ENCODE measurements at regions not wholly inside any gene's neighbourhood (a gene's known extent, or its start where the extent isn't known, plus 50 kb on each side); places are given as distances from the start of the nearest gene placed in this dataset.

DNA sequence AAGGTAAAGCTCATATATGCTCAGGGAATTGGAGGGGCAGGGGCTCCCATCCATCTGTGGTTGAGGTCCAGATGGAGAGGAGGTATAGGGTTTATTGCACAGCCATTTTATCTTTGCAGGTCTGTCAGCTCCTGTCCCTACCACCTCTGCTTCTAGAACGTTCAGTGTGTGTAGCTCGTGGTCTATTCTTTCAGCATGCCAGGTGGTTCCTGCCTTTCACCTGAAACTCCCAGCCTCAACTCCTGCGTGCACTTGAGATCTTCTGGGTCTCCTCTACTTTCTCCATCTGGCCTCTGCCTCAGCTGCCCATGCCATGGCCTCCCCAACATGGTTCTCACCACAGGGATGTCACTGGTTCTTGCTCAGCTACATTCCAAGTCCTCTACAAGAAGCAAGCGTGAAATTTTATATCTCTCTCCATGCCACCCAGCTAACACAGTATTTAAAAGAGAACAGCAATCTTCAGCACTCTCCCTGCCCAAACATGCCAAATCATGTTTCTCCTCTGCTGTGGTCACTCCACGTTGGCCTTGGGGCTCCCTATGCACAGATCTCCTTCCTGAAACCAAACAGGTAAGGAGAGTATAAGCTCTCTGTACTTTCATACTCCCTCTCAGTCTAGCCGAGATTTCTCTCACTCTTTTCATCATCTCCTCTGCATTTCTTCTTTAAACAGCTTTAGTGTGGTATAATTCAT lies 157.8 kb upstream of the TRPC6 start:
- H3K27me3 ChIP-seq (ENCODE audit: insufficient read depth, low read length): no peaks in the 10 kb centered on the region
- H3K4me3 ChIP-seq (ENCODE audit: low read length): no peak overlapping the region
- H3K4me1 ChIP-seq (ENCODE audit: insufficient read depth, low read length): no peaks in the 10 kb centered on the region
- no peaks in the 10 kb centered on the region for H3K9me3 ChIP-seq (ENCODE audit: insufficient read depth, low read depth, low read length)
- H3K9ac ChIP-seq (ENCODE audit: low read depth, low read length): no peak overlapping the region
- no peak overlapping the region for H3K27ac ChIP-seq (ENCODE audit: low read length)
- no peaks in the 10 kb centered on the region for H3K36me3 ChIP-seq (ENCODE audit: insufficient read depth, low read depth, low read length)

DNA sequence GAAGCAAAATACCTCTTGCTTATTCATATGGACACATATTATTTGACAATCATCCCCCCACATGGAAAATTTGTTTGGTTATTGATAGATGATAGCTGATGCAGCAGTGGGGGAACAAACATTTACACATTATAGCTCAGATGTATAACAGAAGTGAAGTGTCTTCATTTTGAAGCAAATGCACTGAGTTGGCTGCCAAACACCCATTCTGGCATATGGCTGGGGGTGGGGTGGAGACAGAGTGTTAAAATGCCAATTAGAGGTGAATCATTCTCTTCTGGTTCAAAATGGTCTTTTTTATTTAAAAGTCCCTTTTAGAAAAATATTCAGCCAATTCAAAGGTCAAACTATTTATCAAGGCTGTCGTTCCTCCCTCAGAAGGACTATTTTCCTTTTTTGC lies 157.3 kb upstream of the TRPC6 start:
- H3K4me1 ChIP-seq (ENCODE audit: insufficient read depth, low read length): no peaks in the 10 kb centered on the region
- no peak overlapping the region for H3K4me3 ChIP-seq (ENCODE audit: low read length)
- H3K36me3 ChIP-seq (ENCODE audit: insufficient read depth, low read depth, low read length): no peaks in the 10 kb centered on the region
- H3K9me3 ChIP-seq (ENCODE audit: insufficient read depth, low read depth, low read length): no peaks in the 10 kb centered on the region
- H3K27me3 ChIP-seq (ENCODE audit: insufficient read depth, low read length): no peaks in the 10 kb centered on the region
- H3K9ac ChIP-seq (ENCODE audit: low read depth, low read length): no peak overlapping the region
- H3K27ac ChIP-seq (ENCODE audit: low read length): no peak overlapping the region

DNA sequence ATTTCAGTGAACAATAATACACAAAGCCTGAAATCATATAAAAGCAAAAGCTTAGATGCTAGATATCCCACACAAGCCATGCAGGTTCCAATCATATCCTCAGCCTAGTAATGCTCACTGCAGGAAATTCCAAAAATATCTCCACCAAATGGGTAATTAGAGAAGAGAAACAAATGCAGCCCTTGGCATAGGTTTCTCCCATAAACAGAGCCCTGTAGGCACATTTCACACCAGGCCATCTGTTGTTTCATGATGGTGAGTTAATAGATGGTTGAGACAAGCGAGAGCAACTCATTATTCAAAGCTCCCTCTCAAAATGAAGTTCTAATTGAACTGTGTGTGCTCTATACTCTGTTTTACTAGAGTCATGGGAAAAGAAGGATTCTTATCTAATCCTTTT lies 154.6 kb upstream of the TRPC6 start:
- H3K27ac ChIP-seq (ENCODE audit: low read length): no peak overlapping the region
- no peaks in the 10 kb centered on the region for H3K4me1 ChIP-seq (ENCODE audit: insufficient read depth, low read length)
- H3K9me3 ChIP-seq (ENCODE audit: insufficient read depth, low read depth, low read length): no peaks in the 10 kb centered on the region
- no peak overlapping the region for H3K9ac ChIP-seq (ENCODE audit: low read depth, low read length)
- H3K4me3 ChIP-seq (ENCODE audit: low read length): no peak overlapping the region
- no peaks in the 10 kb centered on the region for H3K36me3 ChIP-seq (ENCODE audit: insufficient read depth, low read depth, low read length)
- no peaks in the 10 kb centered on the region for H3K27me3 ChIP-seq (ENCODE audit: insufficient read depth, low read length)

DNA sequence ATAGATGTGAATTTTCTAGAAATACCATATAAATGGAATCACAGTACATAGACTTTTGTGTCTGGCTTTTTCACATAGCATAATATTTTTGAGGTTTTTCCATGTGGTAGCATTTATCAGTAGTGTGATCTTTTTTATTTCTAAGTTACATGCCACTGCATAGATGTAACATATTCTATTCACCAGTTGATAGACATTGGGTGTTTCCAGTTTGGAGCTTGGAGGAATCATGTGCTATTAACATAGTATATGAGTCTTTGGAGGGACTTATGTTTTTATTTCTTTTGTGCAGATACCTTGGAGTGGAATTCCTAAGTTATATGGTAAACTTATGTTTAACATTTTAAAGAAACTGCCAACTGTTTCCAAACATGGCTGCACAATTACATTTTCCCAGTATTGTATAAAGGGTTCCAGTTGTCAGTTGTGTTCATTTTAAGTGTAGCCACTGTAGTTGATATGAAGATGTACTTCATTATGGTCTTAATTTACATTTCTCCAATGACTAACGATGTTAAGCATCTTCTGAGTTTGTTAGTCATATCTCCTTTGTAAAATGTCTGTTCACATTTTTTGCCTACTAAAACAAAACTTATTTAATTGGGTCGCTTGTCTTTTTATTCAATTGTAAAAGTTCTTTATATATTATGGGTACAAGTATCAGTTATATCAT lies 145.7 kb upstream of the TRPC6 start:
- no peak overlapping the region for H3K4me3 ChIP-seq (ENCODE audit: low read length)

DNA sequence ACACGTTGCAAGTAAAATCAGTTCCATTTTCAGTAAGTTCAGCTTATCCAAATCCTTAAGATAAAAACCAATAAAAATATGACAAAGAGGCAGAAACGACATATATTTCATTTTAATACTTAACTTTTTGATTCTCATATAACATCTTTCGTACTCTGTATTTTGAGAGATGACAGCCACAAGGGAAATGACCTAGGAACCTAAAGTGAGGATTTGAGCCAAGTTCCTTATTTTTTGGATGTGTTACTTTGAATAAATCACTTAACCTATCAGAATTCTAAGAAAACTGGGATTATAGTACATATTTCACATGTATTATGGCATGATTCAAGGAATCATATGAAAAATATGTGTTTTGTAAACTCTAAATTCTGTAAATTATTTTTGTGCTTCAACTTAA lies 143.6 kb upstream of the TRPC6 start:
- no peak overlapping the region for H3K4me3 ChIP-seq (ENCODE audit: low read length)
- H3K4me1 ChIP-seq (ENCODE audit: insufficient read depth, low read length): no peaks in the 10 kb centered on the region
- H3K9ac ChIP-seq (ENCODE audit: low read depth, low read length): no peak overlapping the region
- H3K36me3 ChIP-seq (ENCODE audit: insufficient read depth, low read depth, low read length): no peaks in the 10 kb centered on the region
- H3K9me3 ChIP-seq (ENCODE audit: insufficient read depth, low read depth, low read length): no peaks in the 10 kb centered on the region
- no peaks in the 10 kb centered on the region for H3K27me3 ChIP-seq (ENCODE audit: insufficient read depth, low read length)
- H3K27ac ChIP-seq (ENCODE audit: low read length): no peak overlapping the region

More for the DNA sequence above, 145.7 kb upstream of the TRPC6 start:
- Histone ChIP-seq H3K27me3 (ENCODE audit: insufficient read depth, low read length) (no peaks in the 10 kb centered on the region), H3K4me1 (ENCODE audit: insufficient read depth, low read length) (no peaks in the 10 kb centered on the region), H3K9ac (ENCODE audit: low read depth, low read length) (no peak overlapping the region), H3K36me3 (ENCODE audit: insufficient read depth, low read depth, low read length) (no peaks in the 10 kb centered on the region), H3K9me3 (ENCODE audit: insufficient read depth, low read depth, low read length) (no peaks in the 10 kb centered on the region), H3K27ac (ENCODE audit: low read length) (no peak overlapping the region)

DNA sequence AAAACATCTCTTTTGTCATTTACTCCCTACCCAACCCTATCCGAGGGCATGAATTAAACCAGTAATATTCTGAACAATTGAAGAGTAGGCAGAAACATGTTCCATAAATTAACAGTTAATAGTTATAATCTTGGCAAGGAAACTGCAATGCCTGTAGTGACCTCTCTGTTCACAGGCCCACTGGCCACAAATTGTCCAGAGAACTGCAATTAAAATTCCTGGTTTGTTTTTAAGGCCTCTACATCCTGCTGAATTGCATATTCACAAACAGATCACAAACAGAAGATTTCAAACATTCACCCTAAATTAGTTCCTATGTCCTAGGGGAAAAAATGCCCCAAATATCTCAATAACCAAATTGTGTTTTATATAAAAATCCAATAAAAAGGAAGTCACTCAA lies 143.2 kb upstream of the TRPC6 start:
- Histone ChIP-seq H3K4me1 (ENCODE audit: insufficient read depth, low read length) (no peaks in the 10 kb centered on the region), H3K9me3 (ENCODE audit: insufficient read depth, low read depth, low read length) (no peaks in the 10 kb centered on the region), H3K27me3 (ENCODE audit: insufficient read depth, low read length) (no peaks in the 10 kb centered on the region), H3K27ac (ENCODE audit: low read length) (no peak overlapping the region), H3K36me3 (ENCODE audit: insufficient read depth, low read depth, low read length) (no peaks in the 10 kb centered on the region), H3K4me3 (ENCODE audit: low read length) (no peak overlapping the region), H3K9ac (ENCODE audit: low read depth, low read length) (no peak overlapping the region)

DNA sequence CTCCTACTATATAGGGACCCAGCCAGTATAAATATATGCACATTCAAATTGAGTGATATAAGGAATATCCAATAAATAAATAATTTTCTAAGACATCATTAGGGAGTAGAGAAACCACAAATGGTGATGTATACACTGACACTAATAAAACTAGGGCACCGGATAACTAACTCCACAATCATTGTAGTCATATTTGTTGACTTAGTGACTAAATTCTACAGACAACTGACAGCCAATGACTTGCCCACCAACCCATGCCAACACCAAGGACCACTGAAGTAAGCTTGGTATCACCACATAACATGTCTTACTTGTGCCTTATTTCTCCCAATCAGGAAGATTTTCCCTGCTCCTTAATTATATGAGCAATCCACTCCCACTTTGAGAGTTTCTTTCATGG lies 139.6 kb upstream of the TRPC6 start:
- Histone ChIP-seq H3K27ac (ENCODE audit: low read length) (no peak overlapping the region), H3K9ac (ENCODE audit: low read depth, low read length) (no peak overlapping the region), H3K4me3 (ENCODE audit: low read length) (no peak overlapping the region), H3K4me1 (ENCODE audit: insufficient read depth, low read length) (no peaks in the 10 kb centered on the region), H3K9me3 (ENCODE audit: insufficient read depth, low read depth, low read length) (no peaks in the 10 kb centered on the region), H3K27me3 (ENCODE audit: insufficient read depth, low read length) (no peaks in the 10 kb centered on the region), H3K36me3 (ENCODE audit: insufficient read depth, low read depth, low read length) (no peaks in the 10 kb centered on the region)

DNA sequence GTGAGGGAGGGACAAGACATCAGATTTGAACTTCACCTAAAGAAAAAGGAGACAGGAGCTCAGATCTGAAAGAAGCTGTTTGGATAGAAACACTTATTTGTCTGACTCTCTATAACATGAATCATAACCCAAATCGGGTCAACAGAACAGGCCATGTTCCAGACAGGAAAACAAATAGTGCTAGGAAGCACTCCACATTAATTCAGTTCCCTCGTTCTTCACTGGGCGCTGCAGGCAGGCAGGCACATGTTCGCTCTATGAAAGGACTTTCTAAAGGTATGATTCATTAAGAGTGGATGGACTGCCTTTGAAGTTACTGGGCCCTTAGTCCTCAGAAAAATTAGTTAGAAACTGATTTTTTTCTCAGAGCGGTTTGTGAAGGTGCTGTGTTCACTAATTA lies 137.5 kb upstream of the TRPC6 start:
- no peak overlapping the region for H3K27ac ChIP-seq (ENCODE audit: low read length)
- H3K9me3 ChIP-seq (ENCODE audit: insufficient read depth, low read depth, low read length): no peaks in the 10 kb centered on the region
- no peaks in the 10 kb centered on the region for H3K27me3 ChIP-seq (ENCODE audit: insufficient read depth, low read length)
- H3K4me1 ChIP-seq (ENCODE audit: insufficient read depth, low read length): no peaks in the 10 kb centered on the region
- no peak overlapping the region for H3K4me3 ChIP-seq (ENCODE audit: low read length)
- H3K9ac ChIP-seq (ENCODE audit: low read depth, low read length): no peak overlapping the region
- H3K36me3 ChIP-seq (ENCODE audit: insufficient read depth, low read depth, low read length): no peaks in the 10 kb centered on the region

DNA sequence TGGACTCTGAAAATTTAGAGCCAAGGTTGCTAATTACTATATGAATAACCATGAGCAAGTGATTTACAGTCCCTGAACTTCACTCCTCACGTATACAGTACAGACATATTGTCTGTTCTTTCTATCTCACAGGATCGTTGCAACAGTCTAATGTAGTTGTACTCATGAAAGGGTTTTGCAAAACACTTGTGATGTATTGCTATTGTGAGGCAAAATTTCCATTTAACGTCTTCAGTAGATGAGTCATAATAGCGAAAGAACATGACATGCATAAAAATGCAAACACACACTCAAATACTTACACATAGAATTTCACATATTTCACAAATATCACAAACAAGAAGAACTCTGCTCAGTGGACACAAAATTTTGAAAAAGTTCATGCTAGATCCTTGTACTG lies 134.6 kb upstream of the TRPC6 start:
- Histone ChIP-seq H3K36me3 (ENCODE audit: insufficient read depth, low read depth, low read length) (no peaks in the 10 kb centered on the region), H3K27ac (ENCODE audit: low read length) (no peak overlapping the region), H3K9ac (ENCODE audit: low read depth, low read length) (no peak overlapping the region), H3K4me1 (ENCODE audit: insufficient read depth, low read length) (no peaks in the 10 kb centered on the region), H3K9me3 (ENCODE audit: insufficient read depth, low read depth, low read length) (no peaks in the 10 kb centered on the region), H3K4me3 (ENCODE audit: low read length) (no peak overlapping the region), H3K27me3 (ENCODE audit: insufficient read depth, low read length) (no peaks in the 10 kb centered on the region)

DNA sequence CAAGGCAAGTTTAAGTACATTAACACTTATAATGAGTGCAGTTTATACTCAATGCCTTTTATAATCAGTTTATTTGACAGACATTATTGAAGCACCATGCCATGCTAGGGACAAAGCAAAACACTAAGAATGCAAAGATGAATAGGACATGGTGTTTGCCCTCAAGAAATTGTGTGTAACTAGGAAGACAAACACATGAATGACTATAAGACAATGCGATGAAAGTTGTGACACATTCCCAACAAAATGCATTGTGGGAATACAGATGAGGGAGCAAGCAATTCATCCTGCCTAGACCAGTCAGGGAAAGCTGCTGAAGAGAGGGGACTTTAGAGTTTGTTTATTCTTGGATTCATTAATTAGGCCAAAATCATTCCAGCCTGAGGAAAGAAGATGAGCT lies 133.8 kb upstream of the TRPC6 start:
- H3K4me3 ChIP-seq (ENCODE audit: low read length): no peak overlapping the region
- no peaks in the 10 kb centered on the region for H3K9me3 ChIP-seq (ENCODE audit: insufficient read depth, low read depth, low read length)
- no peak overlapping the region for H3K27ac ChIP-seq (ENCODE audit: low read length)
- no peaks in the 10 kb centered on the region for H3K27me3 ChIP-seq (ENCODE audit: insufficient read depth, low read length)
- H3K9ac ChIP-seq (ENCODE audit: low read depth, low read length): no peak overlapping the region
- no peaks in the 10 kb centered on the region for H3K36me3 ChIP-seq (ENCODE audit: insufficient read depth, low read depth, low read length)
- H3K4me1 ChIP-seq (ENCODE audit: insufficient read depth, low read length): no peaks in the 10 kb centered on the region

DNA sequence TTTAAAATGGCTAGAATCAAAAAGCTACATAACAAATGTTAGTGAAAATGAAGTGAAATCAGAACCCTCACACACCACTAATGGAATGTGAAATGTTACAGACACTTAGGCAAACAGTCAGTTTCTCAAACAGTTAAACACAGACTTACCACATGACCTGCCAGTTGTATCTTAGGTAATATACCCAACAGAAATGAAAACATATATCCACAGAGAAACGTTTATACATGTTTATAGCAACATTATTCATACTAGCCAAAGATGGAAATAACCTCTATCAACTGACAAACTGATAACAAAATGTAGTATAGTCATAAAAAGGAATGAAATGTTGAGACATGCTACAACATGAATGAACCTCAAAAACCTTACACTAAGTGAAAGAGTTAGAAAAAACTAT lies 131.5 kb upstream of the TRPC6 start:
- H3K27ac ChIP-seq (ENCODE audit: low read length): no peak overlapping the region
- no peak overlapping the region for H3K4me3 ChIP-seq (ENCODE audit: low read length)
- no peaks in the 10 kb centered on the region for H3K4me1 ChIP-seq (ENCODE audit: insufficient read depth, low read length)
- no peaks in the 10 kb centered on the region for H3K9me3 ChIP-seq (ENCODE audit: insufficient read depth, low read depth, low read length)
- H3K27me3 ChIP-seq (ENCODE audit: insufficient read depth, low read length): no peaks in the 10 kb centered on the region
- H3K36me3 ChIP-seq (ENCODE audit: insufficient read depth, low read depth, low read length): no peaks in the 10 kb centered on the region
- H3K9ac ChIP-seq (ENCODE audit: low read depth, low read length): no peak overlapping the region

DNA sequence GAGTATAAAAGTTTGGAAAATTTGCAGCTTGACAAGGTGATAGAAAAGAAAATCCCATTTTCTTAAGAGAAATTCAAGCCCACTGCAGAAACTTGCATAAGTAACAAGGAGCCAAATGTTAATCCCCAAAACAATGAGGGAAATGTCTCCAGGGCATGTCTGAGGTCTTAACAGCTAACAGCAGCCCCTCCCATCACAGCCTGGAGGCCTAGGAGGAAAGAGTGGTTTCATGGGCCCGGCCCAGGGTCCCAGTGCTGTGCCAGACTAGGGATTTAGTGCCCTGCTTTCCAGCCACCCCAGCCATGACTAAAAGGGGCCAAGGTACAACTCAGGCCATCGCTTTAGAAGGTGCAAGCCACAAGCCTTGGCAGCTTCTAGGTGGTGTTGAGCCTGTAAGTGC lies 123.7 kb upstream of the TRPC6 start:
- no peaks in the 10 kb centered on the region for H3K9me3 ChIP-seq (ENCODE audit: insufficient read depth, low read depth, low read length)

More for the DNA sequence above, 123.7 kb upstream of the TRPC6 start:
- no peak overlapping the region for H3K4me3 ChIP-seq (ENCODE audit: low read length)
- H3K4me1 ChIP-seq (ENCODE audit: insufficient read depth, low read length): peaks cover 3% of the 10 kb centered on the region; the same call in 1 of the 2 replicates
- no peak overlapping the region for H3K27ac ChIP-seq (ENCODE audit: low read length)
- no peaks in the 10 kb centered on the region for H3K27me3 ChIP-seq (ENCODE audit: insufficient read depth, low read length)
- no peaks in the 10 kb centered on the region for H3K36me3 ChIP-seq (ENCODE audit: insufficient read depth, low read depth, low read length)
- no peak overlapping the region for H3K9ac ChIP-seq (ENCODE audit: low read depth, low read length)
